ENCODE measurements at regions not wholly inside any gene's neighbourhood (a gene's known extent, or its start where the extent isn't known, plus 50 kb on each side); places are given as distances from the start of the nearest gene placed in this dataset.

GRCh38 chr11:20311444-20311843, 52.1 kb upstream of the HTATIP2 start:
- ChIA-PET POLR2A (no interaction called here), CTCF (interaction anchor here (0.6 to 0.9 kb wide), 2 partner anchors 14 to 42 kb away, joined by 3 read pairs; no protein-coding TSS in a partner anchor)
- TF ChIP-seq CTCF (IDR thresholded peaks at IDR 0.05; ENCODE audit: insufficient read depth, low read depth, low read length) = no peak
- H3K4me3 ChIP-seq (ENCODE audit: low read depth, low read length) = no peak overlapping the region
- peaks cover 1% of the 10 kb centered on the region for H3K27me3 ChIP-seq (ENCODE audit: control insufficient read depth, insufficient read depth, low read length)
- no peak for DNase-seq (ENCODE audit: low read depth)
- no peaks in the 10 kb centered on the region for H3K36me3 ChIP-seq (ENCODE audit: control insufficient read depth, insufficient read depth, low read length)

- CTCF ChIA-PET = no interaction called here
- no peak for TF ChIP-seq CTCF (IDR thresholded peaks at IDR 0.05; ENCODE audit: insufficient read depth, low read depth, low read length)
- no peak overlapping the region for H3K4me3 ChIP-seq (ENCODE audit: low read depth, low read length)
- POLR2A ChIA-PET = no interaction called here
- H3K36me3 ChIP-seq (ENCODE audit: control insufficient read depth, insufficient read depth, low read length) = no peaks in the 10 kb centered on the region
- DNase-seq (ENCODE audit: low read depth) = no peak
- H3K27me3 ChIP-seq (ENCODE audit: control insufficient read depth, insufficient read depth, low read length) = peaks cover 1% of the 10 kb centered on the region
These were observed 52.7 kb upstream of the HTATIP2 start for GRCh38 chr11:20310596-20311394.

GRCh38 chr11:20310137-20310536, 53.4 kb upstream of the HTATIP2 start:
- no peak for TF ChIP-seq CTCF (IDR thresholded peaks at IDR 0.05; ENCODE audit: insufficient read depth, low read depth, low read length)
- H3K4me3 ChIP-seq (ENCODE audit: low read depth, low read length) = no peak overlapping the region
- CTCF ChIA-PET = no interaction called here
- H3K27me3 ChIP-seq (ENCODE audit: control insufficient read depth, insufficient read depth, low read length) = peaks cover 1% of the 10 kb centered on the region; the same call in 1 of the 2 replicates
- H3K36me3 ChIP-seq (ENCODE audit: control insufficient read depth, insufficient read depth, low read length) = no peaks in the 10 kb centered on the region
- no peak for DNase-seq (ENCODE audit: low read depth)
- POLR2A ChIA-PET = no interaction called here

- ChIA-PET POLR2A (no interaction called here), CTCF (no interaction called here)
- Histone ChIP-seq H3K36me3 (ENCODE audit: control insufficient read depth, insufficient read depth, low read length) (no peaks in the 10 kb centered on the region), H3K27me3 (ENCODE audit: control insufficient read depth, insufficient read depth, low read length) (peaks cover 1% of the 10 kb centered on the region; the same call in 1 of the 2 replicates), H3K4me3 (ENCODE audit: low read depth, low read length) (no peak overlapping the region)
- TF ChIP-seq CTCF (IDR thresholded peaks at IDR 0.05; ENCODE audit: insufficient read depth, low read depth, low read length) = no peak
- no peak for DNase-seq (ENCODE audit: low read depth)
These were observed 54.1 kb upstream of the HTATIP2 start for GRCh38 chr11:20309231-20310025.

GRCh38 chr11:20308601-20309000, 54.9 kb upstream of the HTATIP2 start:
- no peak for TF ChIP-seq CTCF (IDR thresholded peaks at IDR 0.05; ENCODE audit: insufficient read depth, low read depth, low read length)
- Histone ChIP-seq H3K36me3 (ENCODE audit: control insufficient read depth, insufficient read depth, low read length) (no peaks in the 10 kb centered on the region), H3K27me3 (ENCODE audit: control insufficient read depth, insufficient read depth, low read length) (no peaks in the 10 kb centered on the region), H3K4me3 (ENCODE audit: low read depth, low read length) (no peak overlapping the region)
- no peak for DNase-seq (ENCODE audit: low read depth)
- POLR2A ChIA-PET = no interaction called here
- CTCF ChIA-PET = no interaction called here

All from BJ (cell line).